HCT116 (cell line): ENCODE measurements at regions not wholly inside any gene's neighbourhood (a gene's known extent, or its start where the extent isn't known, plus 50 kb on each side); places are given as distances from the start of the nearest gene placed in this dataset.
"Not testable (repeated sequence)": the region's sequence is repeated elsewhere in the genome, so short reads cannot be mapped to it uniquely, and the experiment has no call there.

ENCODE experiments used
- ATF3 ChIP-seq: IDR thresholded peaks from 2 replicates; pipeline ENCODE4 v1.6.1; 2012
- EZH2 ChIP-seq: fragments of 200-600 bp; sonication (generic); IDR thresholded peaks from 2 replicates; pipeline ENCODE4 v1.6.1; 2017; ENCODE audit warnings: antibody characterized with exemption, mixed run types
- POLR2A ChIP-seq: IDR thresholded peaks from 2 replicates; pipeline ENCODE4 v1.7.0; 2011; ENCODE audit warnings: borderline replicate concordance; ENCODE audit not compliant: insufficient read depth, insufficient read length; ENCODE audit errors: extremely low read depth
- POLR2AphosphoS5 ChIP-seq: IDR thresholded peaks from 2 replicates; pipeline ENCODE4 v1.6.1; 2011; ENCODE audit warnings: mild to moderate bottlenecking, low read depth, low read length, moderate library complexity
- RAD21 ChIP-seq: IDR thresholded peaks from 2 replicates; pipeline ENCODE4 v1.6.1; 2012; ENCODE audit warnings: low read depth, mild to moderate bottlenecking
- ZBTB33 ChIP-seq: IDR thresholded peaks from 2 replicates; pipeline ENCODE4 v1.6.1; 2011; ENCODE audit warnings: mild to moderate bottlenecking, low read length, moderate library complexity; ENCODE audit not compliant: insufficient replicate concordance; ENCODE audit errors: extremely low read depth
- ZFX ChIP-seq: fragments of 450-650 bp; IDR thresholded peaks from 2 replicates; pipeline ENCODE4 v1.6.1; 2017
- TF ChIP-seq, protein P1 (sequence below), 3 experiments: fragments of 200-600 bp in 1 of 3; sonication (generic) in 1 of 3; IDR thresholded peaks in 2 of 3; conservative IDR thresholded peaks in 1 of 3; 2 replicates each; pipeline ENCODE4 v1.5.1; 2012 to 2017; ENCODE audit warnings: low read depth in 2 of 3, low read length in 2 of 3, antibody characterized with exemption in 1 of 3, borderline replicate concordance in 1 of 3, control low read depth in 1 of 3, mild to moderate bottlenecking in 1 of 3, mixed read lengths in 1 of 3, mixed run types in 1 of 3, moderate library complexity in 1 of 3; ENCODE audit not compliant: insufficient read depth in 1 of 3

DNA sequence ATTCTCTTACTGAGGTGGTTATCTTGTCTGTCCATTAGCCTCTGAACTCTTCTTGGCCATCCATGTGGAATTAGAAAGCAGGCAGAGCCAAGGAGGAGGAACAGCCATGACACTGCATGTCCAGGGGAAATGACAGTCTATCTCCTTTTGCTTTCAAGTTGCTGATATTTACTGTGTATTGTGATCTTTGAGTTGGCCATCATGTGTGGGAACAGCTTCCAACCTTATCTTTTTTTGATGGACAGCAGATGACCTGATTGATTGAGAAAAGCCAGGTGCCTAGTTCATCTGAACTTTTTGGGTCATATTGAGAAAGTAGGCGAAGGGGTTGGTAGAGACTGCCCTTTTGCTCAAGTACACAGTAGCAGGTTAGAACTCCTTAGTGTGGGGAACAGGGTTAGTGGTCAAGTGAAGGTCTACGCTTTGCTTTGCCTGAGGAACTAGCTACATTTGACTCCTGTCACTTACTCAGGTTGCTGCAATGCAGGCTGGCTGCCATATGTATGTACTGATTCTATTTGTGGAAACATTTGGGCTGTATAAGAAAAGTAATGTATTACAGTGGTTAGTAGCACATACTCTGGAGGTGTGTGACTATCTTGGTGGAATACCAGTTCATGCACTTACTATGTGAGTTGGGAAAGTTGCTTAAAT lies 64.7 kb upstream of the NUTM2F start:
- TF ChIP-seq ZFX, EZH2, POLR2AphosphoS5, RAD21, ATF3, POLR2A, ZBTB33: not testable (repeated sequence)
- TF ChIP-seq, protein P1, sequence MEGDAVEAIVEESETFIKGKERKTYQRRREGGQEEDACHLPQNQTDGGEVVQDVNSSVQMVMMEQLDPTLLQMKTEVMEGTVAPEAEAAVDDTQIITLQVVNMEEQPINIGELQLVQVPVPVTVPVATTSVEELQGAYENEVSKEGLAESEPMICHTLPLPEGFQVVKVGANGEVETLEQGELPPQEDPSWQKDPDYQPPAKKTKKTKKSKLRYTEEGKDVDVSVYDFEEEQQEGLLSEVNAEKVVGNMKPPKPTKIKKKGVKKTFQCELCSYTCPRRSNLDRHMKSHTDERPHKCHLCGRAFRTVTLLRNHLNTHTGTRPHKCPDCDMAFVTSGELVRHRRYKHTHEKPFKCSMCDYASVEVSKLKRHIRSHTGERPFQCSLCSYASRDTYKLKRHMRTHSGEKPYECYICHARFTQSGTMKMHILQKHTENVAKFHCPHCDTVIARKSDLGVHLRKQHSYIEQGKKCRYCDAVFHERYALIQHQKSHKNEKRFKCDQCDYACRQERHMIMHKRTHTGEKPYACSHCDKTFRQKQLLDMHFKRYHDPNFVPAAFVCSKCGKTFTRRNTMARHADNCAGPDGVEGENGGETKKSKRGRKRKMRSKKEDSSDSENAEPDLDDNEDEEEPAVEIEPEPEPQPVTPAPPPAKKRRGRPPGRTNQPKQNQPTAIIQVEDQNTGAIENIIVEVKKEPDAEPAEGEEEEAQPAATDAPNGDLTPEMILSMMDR (IDR thresholded peaks at IDR 0.05 in 2 of 3, conservative IDR thresholded peaks at IDR 0.05 in 1 of 3; ENCODE audit: borderline replicate concordance in 1 of 3, insufficient read depth in 1 of 3, low read depth in 2 of 3, low read length in 2 of 3) = not testable (repeated sequence)
